ENCODE measurements at regions not wholly inside any gene's neighbourhood (a gene's known extent, or its start where the extent isn't known, plus 50 kb on each side); places are given as distances from the start of the nearest gene placed in this dataset.

DNA sequence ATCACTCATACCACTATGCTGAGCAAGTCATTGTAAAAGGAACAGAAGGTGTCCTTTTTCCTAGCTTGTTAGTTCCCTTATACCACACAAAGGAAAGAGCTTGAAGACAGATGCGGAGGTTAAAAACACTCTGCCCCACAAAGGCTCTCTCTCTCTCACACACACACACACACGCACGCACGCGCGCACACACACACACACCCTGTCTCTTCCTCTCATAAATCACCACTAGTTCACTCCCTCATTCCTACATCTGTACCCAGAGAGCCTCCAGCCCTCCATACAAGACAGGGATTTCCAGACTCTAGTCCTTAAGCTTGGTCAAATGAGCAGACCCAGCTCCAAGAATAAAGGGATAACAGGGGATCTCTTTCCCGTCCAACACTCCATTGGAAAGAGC, 120.1 kb upstream of the THBS1 start:
- POLR2A ChIA-PET: interaction anchor here (2.3 kb wide), 1 partner anchor 120 kb away, joined by 6 read pairs; the partner anchor contains the start of gene THBS1
- H3K4me3 ChIP-seq (replicated peaks in 1 of 3; ENCODE audit: insufficient read depth in 1 of 3, low read depth in 1 of 3, low read length in 3 of 3): no peak overlapping the region
- H3K36me3 ChIP-seq (ENCODE audit: control insufficient read depth in 2 of 2, extremely low read depth in 1 of 2, insufficient read depth in 2 of 2, low read length in 2 of 2): no peaks in the 10 kb centered on the region
- intact Hi-C loops (cut with micrococcal nuclease) (no loop called here), dilution Hi-C loops (cut with MboI; ENCODE audit: extremely low pct_ligation_motif_present, low sequenced_read_pairs) (no loop called here)
- no TSS peak for BruUV-seq (replicated peaks)
- H3K9ac ChIP-seq (replicated peaks; ENCODE audit: extremely low read depth, insufficient read depth, low read length): no peak overlapping the region
- no peaks in the 10 kb centered on the region for H3K79me2 ChIP-seq (ENCODE audit: control insufficient read depth, insufficient read depth, low read length)
- H3K4me1 ChIP-seq (ENCODE audit: control insufficient read depth, extremely low read depth, insufficient read depth, low read length): peaks cover 24% of the 10 kb centered on the region
- H3K27ac ChIP-seq (ENCODE audit: insufficient read depth, low read depth, low read length): no peak overlapping the region
- no peaks in the 10 kb centered on the region for H3K27me3 ChIP-seq (ENCODE audit: control insufficient read depth in 2 of 2, insufficient read depth in 2 of 2, low read length in 2 of 2)
- DNase-seq (ENCODE audit: low read depth, low spot score) (no peak), FAIRE-seq (no peak)
- H3K4me2 ChIP-seq (ENCODE audit: insufficient read depth, low read length): no peak overlapping the region
- no peaks in the 10 kb centered on the region for H3K9me1 ChIP-seq (replicated peaks; ENCODE audit: control insufficient read depth, extremely low read depth, insufficient read depth, low read length)
- TF ChIP-seq CTCF (IDR thresholded peaks at IDR 0.05; ENCODE audit: extremely low read depth in 1 of 2, insufficient read depth in 1 of 2, low read depth in 1 of 2, low read length in 2 of 2): no peak
- TF ChIP-seq EZH2 (IDR thresholded peaks at IDR 0.05; ENCODE audit: borderline replicate concordance, low read depth, low read length, severe bottlenecking): no peak
- no peak for TF ChIP-seq POLR2A (IDR thresholded peaks at IDR 0.05; ENCODE audit: low read depth, low read length)
- TF ChIP-seq MYC (IDR thresholded peaks at IDR 0.05; ENCODE audit: low read depth, low read length): no peak
- TF ChIP-seq POLR2AphosphoS5 (IDR thresholded peaks at IDR 0.05; ENCODE audit: insufficient read depth, low read depth, low read length): no peak
- no peak for TF ChIP-seq FOS (IDR thresholded peaks at IDR 0.05; ENCODE audit: borderline replicate concordance, insufficient read depth, low read length)
- no peak for TF ChIP-seq MAX (IDR thresholded peaks at IDR 0.05; ENCODE audit: insufficient read depth, insufficient read length)
- TF ChIP-seq JUN (IDR thresholded peaks at IDR 0.05; ENCODE audit: borderline replicate concordance, insufficient read depth, insufficient read length, low read depth): no peak
- TF ChIP-seq GATA2 (IDR thresholded peaks at IDR 0.05; ENCODE audit: insufficient read depth, insufficient read length, low read depth, low read length): no peak
- no peaks in the 10 kb centered on the region for H4K20me1 ChIP-seq (replicated peaks; ENCODE audit: control insufficient read depth, extremely low read depth, insufficient read depth, low read length)
- H2AFZ ChIP-seq (ENCODE audit: low read depth, low read length): no peak overlapping the region
- no peaks in the 10 kb centered on the region for H3K9me3 ChIP-seq (replicated peaks; ENCODE audit: control insufficient read depth, insufficient read depth, low read length)
- CTCF ChIA-PET: interaction anchor here (1.9 kb wide), 1 partner anchor 12 kb away, joined by 5 read pairs; no protein-coding TSS in a partner anchor

Data from endothelial cell of umbilical vein (primary cell).